Activated CD8-positive, alpha-beta memory T cell treated with anti-CD3 and anti-CD28 coated beads for 48 hours (primary cell): ENCODE measurements at regions not wholly inside any gene's neighbourhood (a gene's known extent, or its start where the extent isn't known, plus 50 kb on each side); places are given as distances from the start of the nearest gene placed in this dataset.
"Not testable (repeated sequence)": the region's sequence is repeated elsewhere in the genome, so short reads cannot be mapped to it uniquely, and the experiment has no call there.

Source experiments
- DNase-seq, 3 experiments: peaks; one replicate each; pipeline ENCODE4 v3.0.0-alpha.2; 2020; ENCODE audit warnings: low read depth in 2 of 3, low spot score in 2 of 3

DNA sequence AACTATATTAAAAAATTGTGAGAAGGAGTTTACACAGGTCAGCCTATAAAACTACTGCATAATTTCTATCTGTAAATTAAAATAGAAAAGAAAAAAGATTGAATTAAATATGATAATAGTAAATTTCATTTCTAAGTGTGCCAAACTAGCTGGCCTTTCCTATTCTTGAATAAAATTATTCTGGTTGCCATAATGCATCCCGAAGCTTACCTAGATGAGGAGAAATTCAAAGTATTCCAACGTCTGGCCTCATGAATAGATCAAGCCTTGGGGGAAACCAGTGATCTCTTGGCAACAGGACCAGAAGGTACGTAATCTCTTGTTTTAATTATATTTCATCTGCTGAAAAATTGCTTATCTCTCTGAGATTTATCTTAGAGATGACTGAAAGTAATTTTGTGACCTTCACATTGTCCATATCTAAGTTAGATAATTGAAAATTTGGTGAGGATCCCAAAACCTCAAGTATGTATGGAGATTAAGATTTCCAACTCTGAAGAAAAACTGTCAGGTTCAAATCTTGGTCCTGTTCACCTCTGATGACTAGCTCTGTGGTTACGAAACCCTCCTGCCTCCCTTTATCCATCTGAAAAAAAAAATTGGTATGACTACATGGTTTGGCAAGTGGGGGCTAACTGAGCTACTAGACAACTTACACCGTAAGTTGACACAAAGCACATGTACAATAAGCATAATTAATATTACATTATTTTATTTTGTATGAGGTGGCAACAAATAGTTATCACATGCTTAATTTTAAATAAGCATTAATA is 891.4 kb upstream of the ADAMTS5 start:
- DNase-seq: not testable (repeated sequence)

DNA sequence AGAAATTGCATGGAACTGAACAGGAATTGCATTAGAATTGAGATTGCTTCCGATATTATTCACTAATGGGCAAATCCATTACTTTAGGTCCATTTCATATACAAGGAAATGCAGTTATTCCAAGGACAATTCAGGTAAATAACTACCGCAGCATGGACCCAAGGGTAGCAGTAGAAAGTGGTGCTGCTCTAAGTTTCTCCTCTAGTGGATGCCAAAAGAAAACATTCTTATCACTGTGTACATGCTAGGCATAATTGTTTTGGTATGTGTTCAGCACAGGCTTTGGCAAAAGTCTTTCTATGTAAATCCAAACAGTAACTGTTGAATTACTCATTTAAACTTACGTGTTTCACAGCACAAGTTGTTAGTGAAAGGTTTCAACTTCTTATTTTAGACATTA is 890.1 kb upstream of the ADAMTS5 start:
- DNase-seq: not testable (repeated sequence)

DNA sequence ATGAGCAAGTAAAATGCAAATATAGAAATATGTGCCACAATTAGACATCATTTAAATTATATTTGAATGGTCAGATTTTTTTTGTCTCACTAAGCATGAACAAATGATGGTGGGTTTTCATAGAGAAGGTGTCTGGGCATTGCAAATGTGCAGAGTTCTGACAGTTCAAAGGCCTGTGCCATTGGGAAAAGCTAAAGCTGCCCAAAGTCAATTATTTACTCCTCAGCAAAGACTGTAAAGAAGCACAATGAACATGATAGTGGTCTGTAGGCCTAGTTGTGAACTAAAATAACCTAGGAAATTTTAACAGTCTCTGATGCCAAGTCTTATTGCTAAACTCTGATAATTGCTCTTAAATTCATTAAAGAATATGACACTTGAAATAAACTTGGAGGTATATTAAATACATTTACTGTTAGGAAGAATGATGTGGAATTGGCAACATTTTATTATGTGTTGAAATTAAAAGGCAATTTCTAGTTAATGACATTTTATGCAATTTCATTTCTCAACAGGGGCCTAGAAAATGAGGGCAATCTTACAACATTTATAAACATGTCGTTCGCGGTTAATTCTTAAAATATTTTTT is 874.3 kb upstream of the ADAMTS5 start:
- DNase-seq: no peak

DNA sequence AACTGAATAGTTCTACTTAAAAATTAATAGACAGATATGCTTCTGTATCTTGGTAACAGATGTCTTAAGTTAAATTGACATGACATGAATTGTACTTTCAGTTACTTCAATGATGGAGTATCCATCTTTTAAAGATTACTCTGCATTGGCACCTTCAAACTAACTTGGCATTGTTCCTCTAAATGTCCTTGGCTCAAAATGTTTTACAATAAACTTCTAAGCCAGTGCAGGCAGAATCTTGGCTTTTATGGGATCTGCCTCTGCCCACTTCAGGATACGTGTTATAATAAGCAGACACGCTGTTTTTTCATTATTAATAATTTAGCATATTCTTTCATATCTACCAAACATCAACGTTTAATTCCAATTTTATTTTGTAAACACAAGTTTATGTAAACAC is 873.4 kb upstream of the ADAMTS5 start:
- DNase-seq: no peak

DNA sequence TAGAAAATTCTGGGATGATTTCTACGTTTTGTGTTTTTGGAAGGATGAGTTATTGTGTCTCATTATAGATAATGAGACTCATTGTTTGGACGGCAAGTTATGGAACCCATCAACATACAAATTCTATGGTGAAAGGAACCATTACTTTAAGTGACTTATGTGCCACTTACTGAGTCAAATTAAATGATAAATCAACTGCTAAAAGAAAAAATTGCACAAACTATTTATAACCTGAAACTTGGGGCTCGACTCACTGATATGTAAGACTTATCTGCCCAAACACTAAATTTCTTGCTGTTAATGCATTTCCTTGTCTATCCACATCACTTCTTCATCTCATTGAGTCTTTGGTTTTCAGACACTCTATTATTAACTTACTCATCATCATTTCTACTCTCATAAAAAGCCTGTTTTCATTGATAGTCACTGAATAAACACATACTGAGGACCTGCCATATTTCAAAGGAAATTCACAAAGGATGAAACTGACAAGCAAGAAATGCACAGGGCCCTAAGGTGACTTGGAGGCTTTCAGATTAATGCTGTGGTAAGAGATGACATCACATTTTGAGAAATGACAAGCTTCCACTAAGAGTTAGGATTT is 872.7 kb upstream of the ADAMTS5 start:
- DNase-seq: no peak

DNA sequence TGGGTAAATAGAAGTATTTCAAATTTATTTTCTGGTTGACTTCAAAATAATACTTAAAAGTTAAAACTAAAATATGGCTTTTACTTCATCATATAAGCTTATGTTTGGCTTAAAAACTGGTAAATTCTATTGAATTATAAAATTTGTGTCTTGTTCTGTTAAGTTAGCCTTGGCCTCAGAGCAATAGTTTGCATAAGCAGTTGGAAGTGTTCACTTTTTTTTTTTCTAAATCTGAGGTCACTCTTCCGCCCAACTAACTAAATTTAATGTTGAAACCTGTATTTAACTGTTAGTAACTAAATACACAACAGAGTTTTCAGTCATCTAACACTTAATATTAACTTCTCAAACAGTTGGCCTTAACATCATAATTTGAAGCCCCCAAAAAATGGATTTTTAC is 871.7 kb upstream of the ADAMTS5 start:
- no peak for DNase-seq

DNA sequence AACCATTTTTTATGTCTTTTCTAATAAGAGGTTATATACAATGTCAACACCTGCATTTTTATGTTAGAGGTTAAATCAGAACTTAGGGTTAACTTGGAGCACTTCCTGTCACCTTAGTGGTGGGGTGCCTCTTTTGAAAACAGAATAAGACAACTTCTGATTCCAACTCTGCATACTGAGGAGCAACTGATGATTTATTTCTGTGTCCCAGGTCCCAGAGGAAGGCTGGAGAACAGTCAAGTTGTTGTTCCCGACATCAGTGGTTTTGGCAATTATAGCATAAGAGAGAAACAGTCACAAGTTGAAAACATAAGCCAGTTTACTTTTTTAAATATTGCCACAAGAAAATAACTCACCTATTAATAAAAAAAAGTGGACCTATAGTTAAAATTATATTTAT is 871.0 kb upstream of the ADAMTS5 start:
- DNase-seq: no peak

DNA sequence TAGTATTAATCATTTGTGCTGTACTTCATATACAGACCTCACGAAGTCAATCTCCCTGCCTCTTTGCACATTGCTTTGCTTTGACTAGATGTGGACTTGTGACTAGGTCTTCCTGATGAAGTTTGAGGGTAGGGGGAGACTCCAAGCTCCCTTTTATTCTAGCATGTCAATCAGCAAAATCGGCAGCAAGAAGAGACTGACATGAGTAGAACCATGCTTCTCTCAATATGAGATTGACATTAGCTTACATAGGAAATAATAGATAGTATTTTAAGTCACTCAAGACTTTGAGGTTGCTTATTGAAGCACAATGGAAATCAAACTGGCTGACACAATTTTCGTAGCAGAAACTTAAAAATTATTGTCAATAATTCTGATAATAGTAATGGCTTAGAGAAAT is 866.4 kb upstream of the ADAMTS5 start:
- DNase-seq: no peak

DNA sequence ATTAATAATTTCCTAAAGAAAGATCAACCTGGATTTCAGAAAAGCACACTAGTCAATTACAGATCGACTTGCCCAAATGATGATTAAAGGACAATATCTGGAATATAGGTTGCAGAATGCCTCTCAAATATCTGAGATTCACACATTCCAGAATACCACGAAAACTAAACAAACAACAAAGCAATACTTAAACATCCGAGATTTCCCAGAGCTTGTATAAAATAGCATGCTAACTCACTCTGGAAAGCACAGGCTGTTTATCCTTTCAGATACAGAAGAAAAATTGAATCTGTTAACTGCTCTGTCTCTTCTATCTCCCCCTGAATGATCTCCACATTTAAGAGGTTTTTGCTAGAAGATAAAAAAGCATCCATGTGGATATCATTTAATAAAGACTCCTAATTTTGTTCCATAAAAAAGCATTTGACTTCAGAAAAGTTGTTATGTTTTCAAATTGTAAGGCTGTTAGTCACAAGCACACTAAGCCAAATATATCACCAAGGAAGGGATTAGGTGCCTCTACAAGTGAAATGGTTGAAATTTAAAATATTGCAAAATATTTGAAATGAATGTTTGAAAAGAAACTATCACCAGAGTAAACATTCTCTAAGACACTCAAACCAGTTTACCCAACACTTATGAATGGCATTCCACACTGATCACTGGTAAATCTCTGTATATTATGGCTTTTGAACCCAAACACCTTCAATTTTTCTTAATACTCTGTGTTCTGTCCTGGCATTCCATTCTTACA is 865.1 kb upstream of the ADAMTS5 start:
- DNase-seq: no peak

DNA sequence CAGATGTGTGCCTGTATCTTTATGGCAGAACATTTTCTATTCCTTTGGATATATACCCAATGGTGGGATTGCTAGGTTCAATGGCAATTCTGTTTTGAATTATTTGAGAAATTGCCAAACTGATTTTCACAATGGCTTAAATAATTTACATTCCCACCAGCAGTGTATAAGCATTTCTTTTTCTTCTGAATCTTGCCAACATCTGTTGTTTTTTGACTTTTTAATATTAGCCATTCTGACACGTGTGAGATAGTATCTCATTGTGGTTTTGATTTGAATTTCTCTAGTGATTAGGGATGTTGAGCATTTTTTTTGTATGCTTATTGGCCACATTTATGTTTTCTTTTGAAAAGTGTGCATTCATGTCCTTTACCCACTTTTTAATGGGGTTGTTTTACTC is 864.3 kb upstream of the ADAMTS5 start:
- no peak for DNase-seq

DNA sequence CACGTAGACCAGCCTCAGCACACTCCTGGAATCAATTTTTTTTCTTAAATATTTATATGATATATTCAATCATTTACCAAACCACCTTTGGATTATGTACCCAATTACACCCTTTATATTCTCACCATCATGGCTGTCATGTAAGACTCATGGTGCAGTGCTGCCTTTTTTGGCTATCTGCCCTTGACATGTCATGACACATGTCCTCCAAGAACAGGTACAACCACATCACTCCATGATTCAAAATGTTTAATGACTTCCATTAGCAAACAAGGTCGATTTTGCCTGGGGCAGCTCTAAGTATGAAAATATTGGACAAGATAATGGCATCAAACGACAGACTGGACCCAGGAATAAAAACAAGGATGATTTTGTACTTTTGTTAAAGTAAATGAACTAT is 861.1 kb upstream of the ADAMTS5 start:
- no peak for DNase-seq

DNA sequence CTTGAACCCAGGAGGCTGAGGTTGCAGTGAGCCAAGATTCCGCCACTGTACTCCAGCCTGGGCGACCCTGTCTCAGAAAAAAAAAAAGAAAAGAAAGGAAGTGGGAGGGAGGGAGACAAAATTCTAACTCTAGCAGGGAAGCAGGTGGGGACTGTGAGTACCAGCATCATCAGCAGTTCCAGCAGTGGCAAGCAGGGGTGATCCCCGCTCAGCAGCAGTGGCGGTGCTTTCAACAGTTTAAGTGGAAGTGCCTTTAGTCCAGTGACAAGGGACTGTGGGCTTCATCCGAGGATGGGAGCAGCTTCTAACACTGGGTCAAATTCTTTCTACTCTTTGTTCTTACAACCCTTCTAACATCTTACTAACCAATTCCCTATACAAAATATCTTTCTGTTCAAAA is 858.1 kb upstream of the ADAMTS5 start:
- no peak for DNase-seq

DNA sequence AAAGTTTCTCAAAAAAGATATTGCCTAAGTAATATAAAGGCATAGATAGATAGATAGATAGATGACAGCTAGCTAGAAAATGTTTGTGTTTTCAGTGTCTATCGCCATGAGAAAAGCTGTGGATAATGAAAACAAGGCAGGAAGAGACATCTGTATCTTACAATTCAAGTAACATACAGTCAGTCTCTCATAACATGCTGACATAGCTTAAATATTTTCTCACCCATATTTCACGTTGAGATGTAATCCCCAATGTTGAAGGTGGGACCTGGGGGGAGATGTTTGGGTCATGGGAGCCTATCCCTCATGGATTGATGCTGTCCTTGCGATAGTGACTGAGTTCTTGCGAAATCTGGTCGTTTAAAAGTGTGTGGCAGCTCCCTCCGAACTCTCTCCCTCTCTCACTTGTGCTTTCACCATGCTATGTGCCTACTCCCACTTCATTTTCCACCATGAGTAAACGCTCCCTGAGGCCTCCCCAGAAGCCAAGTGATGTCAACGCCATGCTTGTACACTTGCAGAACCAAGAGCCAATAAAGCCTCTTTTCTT is 856.8 kb upstream of the ADAMTS5 start:
- DNase-seq: no peak

DNA sequence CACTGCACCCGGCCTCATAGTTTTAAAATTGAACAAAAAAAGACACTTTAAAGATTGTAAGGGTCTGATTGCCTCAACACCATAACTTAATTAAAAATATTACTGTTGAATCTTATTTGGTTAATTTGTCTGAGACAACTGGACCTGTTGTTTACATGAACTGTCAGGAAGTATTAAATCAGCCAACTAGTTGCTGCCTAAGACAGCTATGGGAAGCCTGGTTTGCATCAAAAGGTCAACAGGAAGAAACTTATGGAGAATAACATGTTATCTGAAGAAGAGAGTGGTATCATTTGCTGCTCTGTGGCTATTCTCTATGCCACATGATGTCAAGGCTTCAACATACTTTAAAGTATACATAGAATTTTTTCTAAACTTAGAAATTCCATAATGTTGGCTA is 853.5 kb upstream of the ADAMTS5 start:
- DNase-seq: no peak

DNA sequence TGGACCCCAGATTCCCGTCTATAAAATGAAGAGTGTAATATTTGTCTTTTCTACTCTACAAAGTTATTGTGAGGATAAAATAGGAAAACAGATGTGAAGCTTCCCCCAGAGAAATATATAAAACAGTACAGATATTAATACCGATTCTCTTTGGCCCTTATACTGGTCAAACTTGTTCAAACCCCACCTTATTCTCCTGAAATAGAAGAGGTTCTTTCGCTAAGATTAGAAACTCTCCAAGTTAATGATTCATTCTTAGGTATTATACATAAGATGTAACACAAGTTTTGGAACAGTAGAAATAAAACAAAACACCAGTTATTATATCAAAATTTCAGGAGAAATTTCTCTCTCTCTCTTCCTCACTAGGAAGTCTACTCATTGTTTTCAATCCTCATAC is 852.4 kb upstream of the ADAMTS5 start:
- DNase-seq: no peak

DNA sequence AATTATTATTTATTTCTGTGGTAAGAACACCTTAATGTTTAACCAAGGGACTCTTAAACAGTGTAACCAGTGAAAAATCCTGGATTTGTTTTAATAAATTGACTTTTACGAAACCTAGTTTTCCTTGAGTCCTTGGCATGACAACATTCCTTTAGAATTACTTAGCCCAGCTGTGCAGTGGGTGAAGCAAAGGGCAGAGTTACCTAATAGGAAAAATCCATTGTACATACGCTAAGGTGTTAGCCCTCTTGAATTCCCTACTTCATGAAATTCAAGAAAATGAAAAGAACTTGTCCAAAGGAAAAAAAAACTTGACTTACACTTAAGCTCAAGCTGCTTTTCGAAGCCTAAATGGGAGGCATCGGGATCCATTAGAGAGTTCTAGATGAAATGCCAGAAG is 852.0 kb upstream of the ADAMTS5 start:
- no peak for DNase-seq

DNA sequence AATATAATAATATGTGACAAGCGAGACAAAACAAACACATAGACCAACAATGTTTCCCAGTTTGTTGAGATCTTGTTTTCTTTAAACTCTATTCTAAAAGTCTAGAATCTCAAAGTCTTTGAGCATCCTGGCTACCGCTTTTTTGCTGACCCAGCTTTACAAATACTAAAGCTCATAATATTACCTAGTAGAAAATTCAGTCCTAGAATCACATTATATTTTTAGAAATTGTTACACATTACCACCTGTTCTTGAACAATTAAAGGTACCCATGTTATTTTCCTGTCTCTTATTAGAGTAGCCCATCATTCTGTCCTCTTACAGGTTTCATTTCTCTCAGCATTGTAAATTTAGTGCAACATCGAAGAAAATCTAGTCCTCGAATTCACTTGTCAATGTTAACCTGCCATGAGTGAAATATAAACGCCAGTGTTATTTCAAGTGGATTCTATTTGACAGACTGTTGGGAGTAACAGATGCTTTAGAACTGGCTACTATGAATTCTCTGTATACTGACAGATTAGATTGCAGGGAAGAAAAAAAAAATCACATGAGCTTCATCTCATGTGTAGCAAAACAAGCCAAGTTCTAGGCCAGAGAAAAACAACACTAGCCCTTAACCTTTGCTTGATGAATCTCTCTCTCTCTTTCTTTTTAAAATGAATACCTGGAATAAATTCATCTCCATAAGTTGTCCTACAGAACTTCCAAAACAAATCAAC is 851.2 kb upstream of the ADAMTS5 start:
- no peak for DNase-seq

DNA sequence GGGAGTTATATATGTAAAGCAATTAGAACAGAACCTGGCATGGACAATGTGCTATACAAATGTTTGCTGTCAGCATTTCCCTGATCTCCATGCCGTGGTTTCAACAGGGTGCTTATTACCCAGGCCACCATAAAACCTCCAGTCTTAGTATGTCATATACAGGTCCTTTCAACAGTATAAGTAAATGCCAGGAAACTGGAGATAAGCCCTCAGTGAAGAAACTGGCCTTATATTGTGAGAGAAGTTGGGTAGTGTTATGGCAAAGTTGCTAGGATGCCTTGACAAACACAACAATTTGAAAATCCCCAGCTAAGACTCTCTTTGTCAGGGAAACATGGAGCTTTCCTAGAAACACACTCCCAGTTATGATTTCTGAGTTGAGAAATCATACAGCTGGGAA is 850.2 kb upstream of the ADAMTS5 start:
- no peak for DNase-seq

DNA sequence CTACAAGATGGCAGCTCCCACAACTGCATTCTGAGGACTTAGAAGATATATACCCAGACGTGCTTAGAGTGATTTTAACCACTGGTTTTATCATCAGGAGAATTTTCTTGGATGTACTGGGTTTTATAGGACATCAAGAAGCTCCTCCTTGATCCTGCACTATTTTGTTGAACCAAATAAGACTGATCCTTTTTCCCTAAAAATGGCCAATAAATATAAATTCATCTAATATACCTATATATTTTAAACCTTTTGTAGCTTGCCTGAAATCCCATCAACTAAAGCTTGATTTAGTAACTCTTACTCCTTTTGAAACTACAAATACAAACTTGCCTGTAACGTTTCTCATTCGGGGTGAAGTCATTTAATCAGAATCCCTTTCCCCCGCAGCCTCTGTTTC is 849.4 kb upstream of the ADAMTS5 start:
- DNase-seq: no peak

DNA sequence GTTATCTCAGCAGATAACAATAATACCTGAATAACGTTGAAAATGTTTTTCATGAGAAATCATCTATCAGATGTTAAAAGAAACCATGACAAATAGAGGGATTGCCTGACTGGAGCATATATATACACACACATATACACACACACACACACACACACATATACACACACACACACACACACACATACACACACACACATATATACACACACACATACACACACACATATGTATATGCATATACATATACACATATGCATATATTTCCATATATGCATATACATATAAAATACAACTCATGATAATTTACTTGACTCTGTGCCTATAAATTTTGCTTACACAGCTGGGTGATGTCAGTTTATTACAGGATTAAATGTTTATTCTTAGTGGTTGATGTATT is 847.3 kb upstream of the ADAMTS5 start:
- DNase-seq: no peak

DNA sequence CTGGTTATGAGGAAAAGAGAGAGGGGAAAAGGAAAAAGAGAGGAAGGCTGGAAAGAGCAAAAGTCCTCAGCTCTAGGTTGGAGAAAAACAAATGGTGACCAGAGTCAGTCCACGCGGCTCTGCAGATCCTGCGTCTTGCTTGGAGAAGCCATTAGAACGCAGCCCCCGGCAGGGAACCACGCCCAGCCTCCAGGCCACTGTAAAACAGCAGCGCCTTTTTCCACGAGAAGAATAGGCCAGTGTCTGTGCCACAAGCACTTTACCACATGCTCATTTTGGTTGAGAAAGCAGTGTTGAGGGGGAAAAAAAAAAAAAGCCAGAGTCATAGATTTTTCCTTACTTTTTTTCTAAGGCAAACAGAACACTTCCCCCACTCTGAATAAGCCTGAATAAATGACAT is 846.9 kb upstream of the ADAMTS5 start:
- no peak for DNase-seq
